Endometrium (tissue), 2 donors: ENCODE measurements at regions not wholly inside any gene's neighbourhood (a gene's known extent, or its start where the extent isn't known, plus 50 kb on each side); places are given as distances from the start of the nearest gene placed in this dataset.
A peak's percentile ranks its signal among the peaks of the same experiment; 100 is the strongest.
"Not testable (repeated sequence)": the region's sequence is repeated elsewhere in the genome, so short reads cannot be mapped to it uniquely, and the experiment has no call there.

ENCODE experiments used
- FAIRE-seq: peaks from 2 replicates; lab custom pipeline; 2012; peaks lifted over from hg19 to GRCh38; lab: Jason Lieb, UNC
- donor health status: control.
- donor health status: control.

DNA sequence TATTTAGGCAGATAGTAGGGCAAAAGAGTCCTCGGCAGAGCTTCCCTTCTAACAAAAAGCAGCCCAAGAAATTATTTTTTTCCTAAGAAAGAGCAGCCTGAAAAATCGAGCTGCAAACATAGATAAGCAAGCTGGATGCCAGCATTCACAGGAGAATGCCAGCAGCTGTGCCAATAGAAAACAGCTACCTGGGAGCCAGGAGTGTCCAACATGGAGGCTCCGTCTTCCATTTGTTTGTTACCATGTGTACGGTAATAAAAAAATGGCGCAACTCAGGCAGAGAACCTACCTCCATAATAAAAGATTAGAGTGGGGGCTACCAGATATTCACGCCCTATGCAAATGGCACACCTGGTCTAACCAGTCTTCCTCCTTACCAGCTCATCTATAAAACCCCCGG is 77.6 kb upstream of the IPO5 start:
- FAIRE-seq, result no peak

DNA sequence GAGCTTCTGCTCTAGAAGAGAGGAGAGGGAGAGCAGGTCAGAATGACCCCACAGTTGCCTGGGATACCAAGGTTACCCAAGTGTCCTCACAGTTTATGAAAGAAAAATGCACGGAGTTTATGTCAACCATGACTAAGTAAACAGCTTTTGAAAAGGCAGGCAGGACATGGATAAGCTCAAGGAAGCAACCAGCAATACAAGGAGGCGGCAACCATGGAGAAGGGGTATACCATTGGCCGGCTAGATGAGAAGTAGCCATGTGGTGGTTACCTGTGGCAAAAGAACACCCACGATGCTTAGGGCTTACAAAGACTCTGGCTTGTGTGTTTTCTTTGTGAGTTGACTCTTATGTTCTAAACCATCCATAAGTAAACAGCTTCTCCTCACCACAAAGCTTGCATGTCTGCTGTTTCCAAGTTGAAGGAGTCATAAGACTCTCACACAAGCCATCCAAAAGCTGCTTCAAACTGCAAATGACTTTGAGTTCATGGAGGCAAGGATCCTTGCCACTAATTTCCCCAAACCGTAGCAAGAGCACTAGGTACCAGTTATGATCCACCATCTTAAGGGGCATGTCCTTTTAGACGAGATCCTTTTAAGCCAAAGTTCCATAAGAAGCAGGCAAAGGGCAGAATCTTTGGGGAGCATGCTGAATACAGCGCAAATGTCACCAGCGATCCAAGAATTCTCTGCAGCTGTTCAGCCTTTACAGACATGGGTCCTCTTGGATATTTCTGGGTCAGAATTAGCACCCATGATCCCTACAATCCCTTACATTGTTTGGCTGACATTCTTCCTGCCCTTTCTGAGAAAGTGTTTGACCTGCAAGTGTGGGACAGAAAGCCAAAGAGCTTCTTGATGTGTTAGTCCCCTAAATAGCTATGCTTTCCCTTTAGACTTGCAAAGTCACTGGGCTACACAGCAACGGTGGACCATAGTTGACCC is 74.8 kb upstream of the IPO5 start:
- FAIRE-seq, result no peak

DNA sequence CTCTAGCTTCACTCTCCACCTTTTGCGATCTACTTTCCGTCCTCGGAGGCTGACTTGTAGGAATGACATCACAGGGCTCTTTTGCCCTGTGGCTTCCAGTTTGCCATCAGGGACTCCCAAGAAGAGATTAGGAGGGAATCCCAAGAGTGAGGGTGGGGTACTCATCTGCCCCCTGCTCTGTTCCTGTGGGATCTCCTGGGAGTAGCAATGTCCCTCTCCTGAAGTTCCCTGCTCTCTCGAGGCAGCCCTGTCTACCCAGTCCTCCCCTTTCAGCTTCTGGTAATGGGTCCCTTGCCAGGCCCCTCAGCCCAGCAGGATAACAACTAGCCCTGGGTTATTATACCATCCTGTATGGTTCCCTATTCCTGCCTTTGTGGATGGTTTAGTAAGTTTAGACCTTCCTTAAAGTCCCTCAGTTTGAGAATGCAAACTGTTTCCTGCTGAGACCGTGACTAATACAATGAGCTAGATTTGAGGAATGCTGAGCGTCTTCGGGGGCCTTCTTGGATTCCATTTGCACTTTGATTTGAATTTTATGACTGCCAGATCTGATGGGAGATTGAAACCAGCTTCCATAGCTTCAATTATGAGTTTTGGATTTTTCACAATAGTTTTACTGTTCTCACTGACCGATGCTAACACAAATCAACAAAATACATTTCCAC is 73.7 kb upstream of the IPO5 start:
- FAIRE-seq, result peak; percentile 39

DNA sequence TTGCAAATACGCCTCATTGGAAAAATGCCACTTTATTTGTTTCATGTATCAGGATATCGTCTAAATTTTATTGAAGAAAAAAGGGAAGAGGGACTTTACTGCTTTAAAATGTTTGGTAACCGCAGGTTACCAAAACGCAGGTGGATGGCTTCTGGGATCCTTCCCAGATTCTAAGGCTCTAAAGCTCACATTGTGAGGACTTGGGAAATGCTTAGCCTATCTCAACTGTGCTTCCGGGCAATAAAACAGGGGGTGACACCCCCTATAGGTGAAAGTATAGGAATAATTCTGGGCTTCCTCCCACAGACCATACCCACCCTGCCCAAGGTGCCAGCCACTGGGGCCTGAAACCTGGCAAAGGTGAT is 73.2 kb upstream of the IPO5 start:
- FAIRE-seq, result no peak

DNA sequence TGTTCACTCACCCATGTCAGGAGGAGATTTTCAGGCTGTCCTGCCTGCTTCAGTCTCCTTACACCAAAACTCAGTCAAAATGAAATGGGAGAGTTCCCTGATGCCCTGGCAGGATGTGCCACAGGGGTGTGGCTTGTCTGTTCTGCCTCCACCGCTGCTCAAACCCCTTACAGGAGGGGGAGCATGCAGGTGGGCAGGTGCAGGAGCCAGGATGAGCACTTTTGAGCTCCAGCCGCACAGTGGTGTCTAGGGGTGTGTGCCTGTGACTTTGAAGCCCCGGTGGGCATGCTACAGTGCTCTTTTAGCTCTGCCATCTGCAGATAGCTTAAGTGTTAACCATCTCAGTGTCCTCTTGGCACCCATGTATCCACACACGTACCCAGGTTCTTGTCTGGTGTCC is 71.9 kb upstream of the IPO5 start:
- no peak for FAIRE-seq

DNA sequence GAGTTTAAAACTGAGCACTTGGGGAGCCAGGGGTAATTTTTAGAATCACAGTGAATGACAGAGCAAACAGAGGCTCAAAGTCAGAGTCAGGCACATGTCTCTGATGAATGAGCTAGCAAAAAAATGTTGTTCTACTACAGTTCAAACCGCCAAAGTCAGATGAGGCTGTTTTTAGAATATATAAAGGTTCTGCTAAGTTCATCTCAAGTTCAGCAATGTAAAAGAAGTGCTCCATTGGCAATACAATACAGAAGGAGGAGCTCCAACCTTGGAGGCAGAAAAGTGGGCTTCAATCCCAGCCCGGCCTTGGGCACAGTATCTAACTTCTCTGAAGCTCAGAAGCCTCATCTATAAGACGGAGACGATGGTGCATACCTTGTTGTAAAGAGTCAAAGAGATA is 70.1 kb upstream of the IPO5 start:
- no peak for FAIRE-seq

DNA sequence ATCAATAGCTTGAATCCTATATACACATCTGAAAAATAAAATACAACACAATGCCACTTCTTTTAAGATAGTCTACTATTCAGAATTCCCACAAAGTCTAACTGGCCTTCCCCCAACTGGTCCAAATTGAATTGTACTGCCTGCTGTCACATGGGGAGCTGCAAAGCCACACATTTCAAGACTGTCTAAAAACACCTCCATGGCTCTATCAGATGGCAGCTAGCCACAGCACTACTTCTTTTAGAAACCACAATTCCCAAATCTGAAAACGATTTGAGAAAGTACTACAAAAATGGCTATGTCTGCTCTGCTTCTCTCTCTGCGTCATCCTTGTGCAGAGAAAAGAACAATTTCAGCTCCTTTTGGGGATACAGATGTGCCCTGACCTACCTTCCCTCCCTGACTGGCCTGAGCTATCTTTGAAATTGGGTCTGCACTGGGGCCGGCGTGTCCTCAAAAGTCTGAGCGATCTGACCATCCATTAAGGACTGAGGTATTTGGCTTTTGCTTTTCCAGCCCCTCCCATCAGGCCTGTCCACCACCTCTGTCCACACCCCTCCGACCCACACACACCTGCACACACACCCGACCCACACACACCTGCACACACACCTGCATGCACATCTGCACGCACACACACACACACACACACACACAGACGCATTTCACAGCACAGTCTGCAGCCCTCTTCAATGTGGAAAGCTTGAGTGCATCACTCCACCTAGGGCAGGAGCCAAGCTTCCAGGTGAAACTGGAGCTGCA is 68.6 kb upstream of the IPO5 start:
- no peak for FAIRE-seq

DNA sequence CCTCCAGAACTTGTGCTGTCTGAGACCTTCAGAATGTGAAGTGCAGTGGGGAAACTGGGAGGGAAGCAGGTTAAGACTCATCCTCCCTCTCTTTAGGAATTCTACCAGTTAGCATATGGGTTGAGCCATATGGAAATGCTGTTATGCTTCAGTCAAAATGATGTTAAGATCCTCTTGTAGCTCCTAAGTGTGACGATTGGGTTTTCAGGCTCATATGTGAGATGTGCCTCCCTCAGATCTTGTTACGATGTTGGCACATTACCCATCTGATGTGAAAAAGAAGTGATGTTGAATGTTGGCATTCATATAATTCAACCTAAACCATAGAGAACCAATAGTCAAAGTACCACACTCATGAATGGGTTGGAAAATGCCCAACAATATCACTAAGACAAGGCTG is 67.8 kb upstream of the IPO5 start:
- FAIRE-seq, result no peak

DNA sequence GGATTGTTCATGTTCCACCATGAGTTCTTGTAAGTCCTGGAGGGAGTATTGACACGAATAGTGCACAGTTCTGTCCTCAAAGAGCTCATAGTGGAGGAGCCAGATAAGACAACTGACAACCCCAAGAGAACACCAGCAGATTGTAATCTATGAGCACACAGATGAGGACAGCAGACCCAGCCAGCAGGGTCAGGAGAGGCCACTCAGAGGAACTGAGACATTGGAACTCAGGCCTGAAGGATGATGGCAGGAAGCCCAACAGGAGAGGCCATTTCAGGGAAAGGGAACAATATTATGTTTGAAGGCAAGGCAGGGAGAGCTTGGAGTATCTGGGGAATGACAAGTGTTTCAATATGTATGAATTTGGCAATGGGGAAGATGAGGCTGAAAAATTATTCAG is 63.7 kb upstream of the IPO5 start:
- no peak for FAIRE-seq

DNA sequence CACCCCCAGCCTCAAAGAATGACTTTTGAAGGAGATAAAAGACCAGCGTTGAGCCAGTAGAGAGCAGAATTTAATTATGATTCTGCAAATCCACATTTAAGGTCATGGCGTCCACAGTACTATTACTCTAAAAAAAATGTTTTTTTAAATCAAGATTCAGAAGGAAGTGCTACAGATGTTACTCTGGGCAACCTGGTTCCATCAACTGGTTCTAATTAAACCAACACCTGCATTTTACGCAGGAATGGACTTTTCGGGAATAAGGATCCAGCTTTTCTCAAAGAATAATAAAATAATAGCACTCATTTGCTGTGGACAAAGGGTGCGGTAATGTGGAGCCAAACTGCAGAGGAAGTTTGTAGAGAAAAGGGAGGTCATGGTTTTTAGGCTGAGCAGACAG is 62.9 kb upstream of the IPO5 start:
- FAIRE-seq, result no peak

DNA sequence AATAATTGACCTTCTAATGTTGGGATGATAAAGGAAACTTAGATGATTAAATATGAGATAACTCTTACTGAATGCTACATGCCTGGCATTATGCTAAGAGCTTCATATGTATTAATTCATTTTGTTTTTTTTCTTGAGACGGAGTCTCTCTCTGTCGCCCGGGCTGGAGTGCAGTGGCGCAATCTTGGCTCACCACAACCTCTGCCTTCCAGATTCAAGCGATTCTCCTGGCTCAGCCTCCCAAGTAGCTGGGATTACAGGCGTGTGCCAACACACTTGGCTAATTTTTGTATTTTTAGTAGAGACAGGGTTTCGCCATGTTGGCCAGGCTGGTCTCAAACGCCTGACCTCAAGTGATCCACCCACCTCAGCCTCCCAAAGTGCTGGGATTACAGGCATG is 61.5 kb upstream of the IPO5 start:
- not testable (repeated sequence) for FAIRE-seq

DNA sequence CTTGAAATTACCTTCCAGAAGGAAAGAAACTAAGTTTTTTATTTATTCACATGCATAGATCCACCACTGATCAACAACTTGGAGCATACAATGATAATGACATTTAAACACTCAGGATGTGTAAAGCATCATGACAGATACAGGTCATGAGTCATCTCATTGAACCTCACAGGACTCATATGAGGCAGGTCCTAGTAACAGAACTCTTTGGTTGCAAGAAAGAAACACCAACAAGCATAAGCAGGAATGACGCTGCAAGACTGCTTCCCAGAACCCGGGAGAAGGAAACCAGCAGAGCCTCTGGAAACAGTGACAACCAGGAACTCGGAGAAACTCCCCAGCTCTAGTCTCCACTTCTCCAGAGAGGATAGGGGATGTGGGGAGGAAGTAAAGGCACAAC is 60.8 kb upstream of the IPO5 start:
- no peak for FAIRE-seq

DNA sequence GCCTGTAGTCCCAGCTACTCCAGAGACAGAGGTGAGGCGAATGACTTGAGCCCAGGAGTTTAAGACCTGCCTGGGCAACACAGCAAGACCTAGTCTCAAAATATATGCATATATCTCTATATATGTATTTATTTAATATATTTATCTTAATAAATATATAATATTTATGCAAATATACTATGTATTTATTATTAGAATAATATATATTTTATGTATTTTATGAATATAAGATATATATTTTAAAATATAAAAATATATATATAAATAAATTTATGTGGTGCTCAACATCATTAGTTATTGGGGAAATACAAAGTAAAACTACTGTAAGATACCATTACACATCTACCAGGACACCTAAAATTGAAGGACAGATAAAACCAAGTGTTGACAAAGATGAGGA is 58.1 kb upstream of the IPO5 start:
- FAIRE-seq, result peak; percentile 55

DNA sequence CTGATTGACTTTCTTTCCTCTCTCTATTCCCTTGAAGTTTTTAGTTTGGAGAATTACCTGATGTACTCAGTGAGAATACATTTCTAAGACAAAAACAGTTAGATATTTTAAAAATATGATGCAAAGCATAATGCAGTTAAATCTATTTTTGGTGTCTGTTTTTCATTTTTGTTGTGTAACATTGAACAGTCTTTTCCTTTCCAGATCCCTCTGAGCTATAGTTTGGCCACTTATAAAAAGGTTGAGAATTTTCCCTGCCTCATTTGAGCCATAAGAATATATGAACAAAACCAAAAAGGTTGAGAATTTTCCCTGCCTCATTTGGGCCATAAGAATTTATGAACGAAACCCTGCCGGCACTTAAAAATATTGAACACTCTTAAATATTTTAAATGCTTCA is 57.0 kb upstream of the IPO5 start:
- FAIRE-seq, result no peak

DNA sequence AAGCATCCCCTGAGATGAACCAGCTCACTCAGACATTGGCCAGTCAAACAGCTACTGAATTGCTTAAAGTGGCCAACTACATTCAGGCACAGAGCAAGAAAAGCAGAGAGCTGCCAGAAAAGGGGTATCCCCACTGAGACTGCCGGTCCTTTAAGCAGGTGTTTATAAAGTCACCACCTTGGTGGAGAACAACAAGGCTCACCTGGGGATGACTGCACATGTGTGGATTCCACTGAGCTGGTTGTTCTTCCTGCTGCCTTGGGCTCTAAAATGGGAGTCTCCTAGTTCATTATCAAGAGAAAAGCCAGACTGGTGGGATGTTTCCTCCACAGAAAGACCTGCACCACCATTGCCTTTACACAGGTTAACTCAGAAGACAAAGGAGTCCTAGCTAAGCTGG is 51.8 kb upstream of the IPO5 start:
- FAIRE-seq, result no peak
